HEK293T (cell line): ENCODE measurements at regions not wholly inside any gene's neighbourhood (a gene's known extent, or its start where the extent isn't known, plus 50 kb on each side); places are given as distances from the start of the nearest gene placed in this dataset.

ENCODE experiments used
- CTCF ChIA-PET: fragments of 350-600 bp; formaldehyde crosslinking; extraction: SDS; loops from one replicate; lab custom pipeline; 2021; ENCODE audit warnings: antibody characterized with exemption, inconsistent platforms; lab: Yijun Ruan, JAX
- POLR2A ChIA-PET: fragments of 350-600 bp; formaldehyde crosslinking; extraction: SDS; loops from one replicate; lab custom pipeline; 2020; ENCODE audit warnings: antibody characterized with exemption, inconsistent platforms; lab: Yijun Ruan, JAX
- DNase-seq: peaks from one replicate; pipeline ENCODE4 v3.0.0; 2012; ENCODE audit warnings: mixed read lengths; ENCODE audit errors: extremely low spot score
- ARNT ChIP-seq: fragments of 450-650 bp; IDR thresholded peaks from 2 replicates; pipeline ENCODE4 v1.6.1; 2017; ENCODE audit warnings: mild to moderate bottlenecking
- BHLHE40 ChIP-seq: fragments of 450-650 bp; IDR thresholded peaks from 2 replicates; pipeline ENCODE4 v1.6.1; 2016; ENCODE audit warnings: mild to moderate bottlenecking, moderate library complexity, borderline replicate concordance
- CTBP1 ChIP-seq: fragments of 450-650 bp; IDR thresholded peaks from 2 replicates; pipeline ENCODE4 v1.6.1; 2016; ENCODE audit warnings: borderline replicate concordance
- ELF4 ChIP-seq: fragments of 450-650 bp; IDR thresholded peaks from 2 replicates; pipeline ENCODE4 v1.6.1; 2017; ENCODE audit warnings: antibody characterized with exemption
- FOXA1 ChIP-seq: fragments of 450-650 bp; IDR thresholded peaks from 2 replicates; pipeline ENCODE4 v1.6.1; 2016; ENCODE audit warnings: mild to moderate bottlenecking
- FOXK2 ChIP-seq: fragments of 450-650 bp; IDR thresholded peaks from 2 replicates; pipeline ENCODE4 v1.6.1; 2016; ENCODE audit warnings: mild to moderate bottlenecking
- FOXM1 ChIP-seq: fragments of 450-650 bp; IDR thresholded peaks from 2 replicates; pipeline ENCODE4 v1.6.1; 2017; ENCODE audit warnings: mild to moderate bottlenecking, borderline replicate concordance
- HDGF ChIP-seq: fragments of 450-650 bp; IDR thresholded peaks from 2 replicates; pipeline ENCODE4 v1.6.1; 2017; ENCODE audit warnings: antibody characterized with exemption, borderline replicate concordance
- L3MBTL2 ChIP-seq: fragments of 450-650 bp; conservative IDR thresholded peaks from 2 replicates; pipeline ENCODE4 v1.6.1; 2016; ENCODE audit warnings: mild to moderate bottlenecking
- LEF1 ChIP-seq: fragments of 450-650 bp; IDR thresholded peaks from 2 replicates; pipeline ENCODE4 v1.6.1; 2017; ENCODE audit warnings: mild to moderate bottlenecking, borderline replicate concordance
- NFRKB ChIP-seq: fragments of 450-650 bp; IDR thresholded peaks from 2 replicates; pipeline ENCODE4 v1.6.1; 2016; ENCODE audit warnings: mild to moderate bottlenecking, moderate library complexity
- PKNOX1 ChIP-seq: fragments of 450-650 bp; IDR thresholded peaks from 2 replicates; pipeline ENCODE4 v1.6.1; 2016
- SP1 ChIP-seq: fragments of 450-650 bp; IDR thresholded peaks from 2 replicates; pipeline ENCODE4 v1.6.1; 2017
- SUZ12 ChIP-seq: fragments of 450-650 bp; IDR thresholded peaks from 2 replicates; pipeline ENCODE4 v1.6.1; 2016; ENCODE audit warnings: mild to moderate bottlenecking
- TARDBP ChIP-seq: fragments of 450-650 bp; IDR thresholded peaks from 2 replicates; pipeline ENCODE4 v1.6.1; 2016
- ZNF384 ChIP-seq: fragments of 450-650 bp; IDR thresholded peaks from 2 replicates; pipeline ENCODE4 v1.6.1; 2016

GRCh38 chr10:94043431-94043990, 49.8 kb downstream of the PLCE1 start:
- DNase-seq: no peak
- CTCF ChIA-PET: no interaction called here

DNA sequence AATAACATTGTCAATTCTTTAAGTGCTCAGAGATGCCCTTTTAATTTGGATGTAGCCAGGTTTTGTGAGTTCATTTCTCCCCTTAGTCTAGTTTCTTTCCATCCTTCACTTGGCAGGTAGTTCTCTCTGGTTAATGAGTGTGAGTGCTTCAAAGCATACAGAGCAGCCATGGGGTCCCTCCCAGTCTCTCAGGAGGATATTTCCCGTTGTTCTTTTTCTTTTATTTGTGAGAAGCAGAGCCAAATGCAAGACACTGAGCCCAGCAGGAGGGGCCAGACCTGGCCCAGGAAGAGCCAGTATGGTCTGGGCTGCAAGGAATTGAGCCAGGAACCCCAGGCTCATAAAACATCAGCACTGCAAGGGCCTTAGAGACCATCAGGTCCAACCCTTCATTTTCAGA, 52.4 kb downstream of the PLCE1 start:
- ChIA-PET POLR2A (no interaction called here), CTCF (no interaction called here)
- DNase-seq: no peak
- TF ChIP-seq HDGF: no peak
- TF ChIP-seq FOXA1: no peak
- TF ChIP-seq LEF1: no peak
- TF ChIP-seq CTBP1: no peak
- TF ChIP-seq PKNOX1: no peak
- TF ChIP-seq ELF4: no peak
- no peak for TF ChIP-seq NFRKB
- no peak for TF ChIP-seq TARDBP
- TF ChIP-seq L3MBTL2: no peak
- TF ChIP-seq SP1: no peak
- TF ChIP-seq BHLHE40: no peak
- no peak for TF ChIP-seq SUZ12
- TF ChIP-seq ZNF384: no peak

More at GRCh38 chr10:94043431-94043990, 49.8 kb downstream of the PLCE1 start:
- POLR2A ChIA-PET: no interaction called here
- TF ChIP-seq SUZ12 (no peak), L3MBTL2 (no peak), FOXK2 (no peak), FOXM1 (no peak), CTBP1 (no peak), ELF4 (no peak), FOXA1 (no peak), LEF1 (no peak), HDGF (no peak), ZNF384 (no peak), TARDBP (no peak), PKNOX1 (no peak), SP1 (no peak), ARNT (no peak), BHLHE40 (no peak), NFRKB (no peak)

- no peak for TF ChIP-seq ZNF384
- no peak for TF ChIP-seq ARNT
- no peak for TF ChIP-seq PKNOX1
- TF ChIP-seq BHLHE40: no peak
- no peak for TF ChIP-seq FOXA1
- TF ChIP-seq CTBP1: no peak
- no peak for TF ChIP-seq NFRKB
- no peak for TF ChIP-seq FOXM1
- TF ChIP-seq L3MBTL2: no peak
- no peak for TF ChIP-seq ELF4
- no peak for TF ChIP-seq LEF1
- no peak for TF ChIP-seq FOXK2
- no peak for TF ChIP-seq TARDBP
- no peak for TF ChIP-seq HDGF
- no peak for TF ChIP-seq SP1
- TF ChIP-seq SUZ12: no peak
- DNase-seq: no peak
- ChIA-PET POLR2A (no interaction called here), CTCF (no interaction called here)
These were observed 53.6 kb downstream of the PLCE1 start for GRCh38 chr10:94047293-94047692.

DNA sequence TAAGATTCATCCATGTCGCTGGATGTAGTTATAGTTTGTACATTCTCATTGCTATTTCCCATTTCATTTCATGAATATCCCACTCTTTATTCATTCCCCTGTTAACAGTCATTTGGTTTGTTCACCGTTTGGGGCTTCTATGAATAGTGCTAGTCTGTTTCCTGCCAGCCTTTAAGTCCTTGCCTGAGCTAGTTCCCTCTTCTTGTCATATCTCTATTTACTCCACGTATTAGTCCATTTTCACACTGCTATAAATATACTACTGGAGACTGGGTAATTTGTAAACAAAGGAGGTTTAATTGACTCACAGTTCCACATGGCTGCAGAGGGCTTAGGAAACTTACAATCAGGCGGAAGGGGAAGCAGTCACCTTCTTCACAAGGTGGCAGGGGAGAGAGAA, 56.2 kb downstream of the PLCE1 start:
- no peak for DNase-seq
- POLR2A ChIA-PET: no interaction called here
- TF ChIP-seq ZNF384 (no peak), BHLHE40 (no peak), L3MBTL2 (no peak), HDGF (no peak), CTBP1 (no peak), FOXM1 (no peak), ELF4 (no peak), FOXK2 (no peak), SUZ12 (no peak), SP1 (no peak), LEF1 (no peak), ARNT (no peak), TARDBP (no peak), FOXA1 (no peak), NFRKB (no peak), PKNOX1 (no peak)
- CTCF ChIA-PET: interaction anchor here (0.7 kb wide), 1 partner anchor 305 kb away, joined by 3 read pairs; no protein-coding TSS in a partner anchor

- ChIA-PET CTCF (interaction anchor here (0.6 kb wide), 1 partner anchor 14 kb away, joined by 3 read pairs; no protein-coding TSS in a partner anchor), POLR2A (no interaction called here)
- no peak for TF ChIP-seq ZNF384
- no peak for DNase-seq
These were observed 58.5 kb downstream of the PLCE1 start for GRCh38 chr10:94052281-94052680.
